ENCODE measurements at regions not wholly inside any gene's neighbourhood (a gene's known extent, or its start where the extent isn't known, plus 50 kb on each side); places are given as distances from the start of the nearest gene placed in this dataset.

DNA sequence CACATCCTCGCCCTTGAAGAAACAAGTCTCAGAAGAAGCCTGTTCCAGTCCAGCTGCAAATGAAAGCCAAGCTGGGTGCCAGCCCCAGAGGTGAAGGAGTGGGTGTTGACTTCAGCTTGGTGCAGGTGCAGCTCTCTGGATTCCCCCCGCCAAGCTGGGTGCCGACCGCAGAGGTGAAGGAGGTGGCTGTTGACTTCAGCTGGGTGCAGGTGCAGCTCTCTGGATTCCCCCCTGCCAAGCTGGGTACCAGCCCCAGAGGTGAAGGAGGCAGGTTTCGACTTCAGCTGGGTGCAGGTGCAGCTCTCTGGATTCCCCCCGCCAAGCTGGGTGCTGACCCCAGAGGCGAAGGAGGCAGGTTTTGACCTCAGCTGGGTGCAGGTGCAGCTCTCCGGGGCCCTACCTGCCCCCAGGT, 1234.0 kb downstream of the TBC1D22A start:
- TF ChIP-seq, protein P1, sequence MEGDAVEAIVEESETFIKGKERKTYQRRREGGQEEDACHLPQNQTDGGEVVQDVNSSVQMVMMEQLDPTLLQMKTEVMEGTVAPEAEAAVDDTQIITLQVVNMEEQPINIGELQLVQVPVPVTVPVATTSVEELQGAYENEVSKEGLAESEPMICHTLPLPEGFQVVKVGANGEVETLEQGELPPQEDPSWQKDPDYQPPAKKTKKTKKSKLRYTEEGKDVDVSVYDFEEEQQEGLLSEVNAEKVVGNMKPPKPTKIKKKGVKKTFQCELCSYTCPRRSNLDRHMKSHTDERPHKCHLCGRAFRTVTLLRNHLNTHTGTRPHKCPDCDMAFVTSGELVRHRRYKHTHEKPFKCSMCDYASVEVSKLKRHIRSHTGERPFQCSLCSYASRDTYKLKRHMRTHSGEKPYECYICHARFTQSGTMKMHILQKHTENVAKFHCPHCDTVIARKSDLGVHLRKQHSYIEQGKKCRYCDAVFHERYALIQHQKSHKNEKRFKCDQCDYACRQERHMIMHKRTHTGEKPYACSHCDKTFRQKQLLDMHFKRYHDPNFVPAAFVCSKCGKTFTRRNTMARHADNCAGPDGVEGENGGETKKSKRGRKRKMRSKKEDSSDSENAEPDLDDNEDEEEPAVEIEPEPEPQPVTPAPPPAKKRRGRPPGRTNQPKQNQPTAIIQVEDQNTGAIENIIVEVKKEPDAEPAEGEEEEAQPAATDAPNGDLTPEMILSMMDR (IDR thresholded peaks at IDR 0.05): no peak
- TF ChIP-seq POLR2A (IDR thresholded peaks at IDR 0.05): no peak

Data from heart left ventricle (tissue), 13 donors.